Uterus (tissue), 3 donors: ENCODE measurements at regions not wholly inside any gene's neighbourhood (a gene's known extent, or its start where the extent isn't known, plus 50 kb on each side); places are given as distances from the start of the nearest gene placed in this dataset.

ENCODE experiments used
- DNase-seq, 2 donors: peaks; one replicate each; pipeline ENCODE4 v3.0.0-alpha.2; 2019 to 2020
- H3K27ac ChIP-seq, 2 donors: fragments of 200-600 bp; sonication (generic); 1 replicate in 1 of 2; 2 replicates in 1 of 2; pipeline ENCODE4 v1.5.1; 2016 to 2018
- H3K27me3 ChIP-seq, 2 donors: fragments of 200-600 bp; sonication (generic); one replicate each; pipeline ENCODE4 v1.5.1; 2018 to 2019; ENCODE audit warnings: control low read depth in 1 of 2
- H3K36me3 ChIP-seq, 2 donors: fragments of 200-600 bp; sonication (generic); one replicate each; pipeline ENCODE4 v1.5.1; 2019; ENCODE audit warnings: control low read depth in 1 of 2
- H3K4me1 ChIP-seq, 2 donors: fragments of 200-600 bp; sonication (generic); one replicate each; pipeline ENCODE4 v1.5.1; 2018 to 2019; ENCODE audit warnings: control low read depth in 1 of 2
- H3K4me3 ChIP-seq, 2 donors: fragments of 200-600 bp; sonication (generic); 1 replicate in 1 of 2; 2 replicates in 1 of 2; pipeline ENCODE4 v1.5.1; 2018 to 2019; ENCODE audit warnings: mild to moderate bottlenecking in 1 of 2
- H3K9me3 ChIP-seq, 2 donors: fragments of 200-600 bp; sonication (generic); one replicate each; pipeline ENCODE4 v1.5.1; 2019; ENCODE audit warnings: control low read depth in 1 of 2
- POLR2A ChIP-seq, 2 donors: fragments of 450-650 bp; IDR thresholded peaks; one replicate each; pipeline ENCODE4 v1.6.1; 2016; ENCODE audit warnings: antibody characterized with exemption in 2 of 2, mild to moderate bottlenecking in 1 of 2, moderate library complexity in 1 of 2
- intact Hi-C: fragments of 100-400 bp; cut with DNase I; formaldehyde crosslinking; loops from one replicate; pipeline ENCODE4 v1.15.1; 2023; ENCODE audit warnings: low total_unique reads
- TF ChIP-seq, protein P1 (sequence below), 4 experiments: fragments of 200-600 bp in 2 of 4; fragments of 450-650 bp in 2 of 4; sonication (generic) in 2 of 4; IDR thresholded peaks; one replicate each; pipeline ENCODE4 v1.5.1; 2016 to 2019; ENCODE audit warnings: antibody characterized with exemption in 4 of 4, mild to moderate bottlenecking in 2 of 4, moderate library complexity in 1 of 4
- donor health status: DM: yes; HTN: yes; CAD: no.

DNA sequence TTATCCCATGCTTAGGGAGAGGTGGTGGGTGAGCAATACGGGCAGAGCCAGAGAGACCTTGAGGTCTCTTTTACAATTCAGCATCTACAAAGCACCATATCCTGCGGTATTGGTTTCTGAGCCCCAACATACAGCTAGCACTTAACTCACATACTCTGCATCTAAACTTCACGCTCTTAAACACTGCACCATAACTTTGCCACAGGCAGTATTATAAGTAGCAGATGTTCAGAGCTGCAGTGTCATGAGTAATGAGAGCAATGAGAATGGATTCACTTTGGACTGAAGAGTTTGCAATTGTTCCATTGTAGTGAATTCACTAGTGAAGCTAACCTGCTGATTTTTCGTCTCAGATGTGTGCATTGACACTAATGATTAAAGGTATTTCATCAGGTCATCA is 93.8 kb downstream of the HS3ST1 start:
- no peak overlapping the region for H3K4me3 ChIP-seq
- TF ChIP-seq POLR2A (IDR thresholded peaks at IDR 0.05): no peak
- TF ChIP-seq, protein P1, sequence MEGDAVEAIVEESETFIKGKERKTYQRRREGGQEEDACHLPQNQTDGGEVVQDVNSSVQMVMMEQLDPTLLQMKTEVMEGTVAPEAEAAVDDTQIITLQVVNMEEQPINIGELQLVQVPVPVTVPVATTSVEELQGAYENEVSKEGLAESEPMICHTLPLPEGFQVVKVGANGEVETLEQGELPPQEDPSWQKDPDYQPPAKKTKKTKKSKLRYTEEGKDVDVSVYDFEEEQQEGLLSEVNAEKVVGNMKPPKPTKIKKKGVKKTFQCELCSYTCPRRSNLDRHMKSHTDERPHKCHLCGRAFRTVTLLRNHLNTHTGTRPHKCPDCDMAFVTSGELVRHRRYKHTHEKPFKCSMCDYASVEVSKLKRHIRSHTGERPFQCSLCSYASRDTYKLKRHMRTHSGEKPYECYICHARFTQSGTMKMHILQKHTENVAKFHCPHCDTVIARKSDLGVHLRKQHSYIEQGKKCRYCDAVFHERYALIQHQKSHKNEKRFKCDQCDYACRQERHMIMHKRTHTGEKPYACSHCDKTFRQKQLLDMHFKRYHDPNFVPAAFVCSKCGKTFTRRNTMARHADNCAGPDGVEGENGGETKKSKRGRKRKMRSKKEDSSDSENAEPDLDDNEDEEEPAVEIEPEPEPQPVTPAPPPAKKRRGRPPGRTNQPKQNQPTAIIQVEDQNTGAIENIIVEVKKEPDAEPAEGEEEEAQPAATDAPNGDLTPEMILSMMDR (IDR thresholded peaks at IDR 0.05): no peak
- H3K36me3 ChIP-seq: no peaks in the 10 kb centered on the region
- H3K9me3 ChIP-seq: no peaks in the 10 kb centered on the region
- no peaks in the 10 kb centered on the region for H3K27me3 ChIP-seq
- H3K27ac ChIP-seq: no peak overlapping the region
- DNase-seq: no peak
- no peaks in the 10 kb centered on the region for H3K4me1 ChIP-seq
- intact Hi-C loops: no loop called here

DNA sequence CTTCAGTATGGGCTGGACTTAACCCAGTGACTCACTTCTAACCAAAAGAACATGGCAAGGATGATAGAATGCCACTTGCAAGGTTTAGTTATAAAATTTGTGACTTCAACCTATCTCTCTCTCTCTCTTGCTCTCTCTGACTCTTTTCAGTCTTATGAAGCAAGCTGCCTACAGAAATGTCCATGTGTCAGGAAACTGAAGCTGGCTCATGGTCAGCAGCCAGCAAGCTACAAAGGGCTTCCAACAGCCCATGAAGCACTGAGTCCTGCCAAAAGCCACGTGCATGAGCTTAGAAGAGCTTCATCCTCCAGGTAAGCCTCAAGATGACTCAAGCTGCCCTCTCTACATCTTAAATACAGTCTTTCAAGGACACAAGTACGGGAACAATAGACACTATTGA is 100.3 kb downstream of the HS3ST1 start:
- Histone ChIP-seq H3K4me1 (no peaks in the 10 kb centered on the region), H3K36me3 (no peaks in the 10 kb centered on the region), H3K9me3 (no peaks in the 10 kb centered on the region), H3K27me3 (no peaks in the 10 kb centered on the region), H3K27ac (no peak overlapping the region), H3K4me3 (no peak overlapping the region)
- intact Hi-C loops: no loop called here
- TF ChIP-seq, protein P1 (IDR thresholded peaks at IDR 0.05): no peak
- TF ChIP-seq POLR2A (IDR thresholded peaks at IDR 0.05): no peak
- DNase-seq: no peak

DNA sequence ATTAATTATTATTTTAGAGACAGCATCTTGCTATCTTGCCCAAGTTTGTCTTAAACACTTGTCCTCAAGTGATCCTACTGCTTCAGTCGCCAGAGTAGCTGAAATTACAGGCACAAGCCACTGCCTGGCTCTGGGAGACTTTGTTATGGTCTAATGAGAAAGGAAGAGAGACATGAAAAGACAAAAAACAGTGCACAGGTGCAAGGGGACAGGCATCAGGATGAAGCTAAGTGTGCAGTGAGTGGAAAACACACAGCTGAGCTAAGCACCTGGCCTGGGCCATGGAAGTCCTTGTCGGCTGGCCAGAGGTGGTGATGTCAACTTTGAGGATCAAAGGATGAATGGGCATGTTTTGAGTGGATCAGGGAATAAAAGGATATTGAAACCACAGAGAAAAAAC is 102.7 kb downstream of the HS3ST1 start:
- no peak overlapping the region for H3K27ac ChIP-seq
- no peak for DNase-seq
- no peaks in the 10 kb centered on the region for H3K9me3 ChIP-seq
- no peaks in the 10 kb centered on the region for H3K4me1 ChIP-seq
- H3K27me3 ChIP-seq: no peaks in the 10 kb centered on the region
- H3K4me3 ChIP-seq: no peak overlapping the region
- TF ChIP-seq, protein P1 (IDR thresholded peaks at IDR 0.05): no peak
- TF ChIP-seq POLR2A (IDR thresholded peaks at IDR 0.05): no peak
- H3K36me3 ChIP-seq: no peaks in the 10 kb centered on the region
- intact Hi-C loops: no loop called here

DNA sequence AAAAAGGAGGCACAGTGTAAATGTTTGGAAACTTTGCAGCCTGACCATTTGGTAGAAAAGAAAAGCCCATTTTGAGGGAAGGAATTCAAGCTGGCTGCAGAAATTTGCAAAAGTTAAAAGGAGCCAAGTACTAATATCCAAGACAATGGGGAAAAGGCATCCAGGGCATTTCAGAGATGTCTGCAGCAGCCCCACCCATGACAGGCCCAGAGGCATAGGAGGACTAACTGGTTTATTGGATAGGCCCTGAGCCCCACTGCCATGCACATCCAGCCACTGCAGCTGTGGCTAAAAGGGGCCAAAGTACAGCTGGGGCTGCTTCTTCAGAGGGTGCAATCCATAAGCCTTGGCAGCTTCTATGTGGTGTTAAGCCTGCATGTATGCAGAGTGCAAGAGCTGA is 104.9 kb downstream of the HS3ST1 start:
- TF ChIP-seq, protein P1 (IDR thresholded peaks at IDR 0.05): no peak
- TF ChIP-seq POLR2A (IDR thresholded peaks at IDR 0.05): no peak
- Histone ChIP-seq H3K4me1 (no peaks in the 10 kb centered on the region), H3K27me3 (no peaks in the 10 kb centered on the region), H3K9me3 (no peaks in the 10 kb centered on the region), H3K36me3 (no peaks in the 10 kb centered on the region), H3K4me3 (no peak overlapping the region), H3K27ac (no peak overlapping the region)
- no peak for DNase-seq
- intact Hi-C loops: no loop called here

DNA sequence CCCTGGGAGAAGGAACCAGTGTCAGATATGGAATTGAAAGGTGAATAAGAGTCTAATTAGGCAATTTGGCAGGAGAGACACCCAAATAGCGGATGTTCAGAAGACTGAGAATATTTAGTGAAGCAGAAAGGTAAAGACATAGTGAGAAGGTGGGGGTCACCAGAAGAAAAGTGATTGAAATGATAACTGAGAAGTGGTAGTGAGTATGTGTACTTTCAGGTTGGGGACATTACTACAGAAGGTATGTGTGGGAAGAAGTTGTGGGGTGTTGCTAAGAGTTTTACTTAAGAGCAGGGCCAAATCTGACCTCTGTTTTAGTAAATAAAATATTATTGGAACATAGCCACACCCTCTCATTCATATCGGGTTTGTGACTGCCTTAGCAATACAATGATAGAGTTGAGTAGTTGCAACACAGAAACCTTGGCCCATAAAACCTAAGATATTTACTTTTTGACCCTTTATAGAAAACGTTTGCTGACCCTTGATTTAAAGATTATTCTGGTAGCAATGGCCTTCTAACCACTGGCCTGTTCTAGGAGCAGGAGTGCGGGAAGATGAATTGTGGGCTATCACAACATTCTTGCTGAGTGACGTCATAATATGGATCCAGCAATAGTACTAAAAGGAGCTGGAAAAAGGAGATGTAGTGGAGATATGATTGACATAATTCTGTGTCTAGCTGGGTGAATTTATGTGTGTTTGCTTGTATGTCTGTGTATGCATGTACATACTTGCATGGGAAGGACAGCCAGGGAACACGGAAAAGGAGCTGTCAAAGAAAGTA is 115.3 kb downstream of the HS3ST1 start:
- DNase-seq: no peak
- no peak overlapping the region for H3K27ac ChIP-seq
- TF ChIP-seq, protein P1 (IDR thresholded peaks at IDR 0.05): no peak
- no peak for TF ChIP-seq POLR2A (IDR thresholded peaks at IDR 0.05)
- H3K9me3 ChIP-seq: no peaks in the 10 kb centered on the region
- H3K36me3 ChIP-seq: no peaks in the 10 kb centered on the region
- no peak overlapping the region for H3K4me3 ChIP-seq
- H3K27me3 ChIP-seq: no peaks in the 10 kb centered on the region
- intact Hi-C loops: no loop called here
- no peaks in the 10 kb centered on the region for H3K4me1 ChIP-seq
